Karpas-422 (cell line): ENCODE measurements at regions not wholly inside any gene's neighbourhood (a gene's known extent, or its start where the extent isn't known, plus 50 kb on each side); places are given as distances from the start of the nearest gene placed in this dataset.
"Not testable (repeated sequence)": the region's sequence is repeated elsewhere in the genome, so short reads cannot be mapped to it uniquely, and the experiment has no call there.

Source experiments
- DNase-seq: peaks from one replicate; pipeline ENCODE4 v3.0.0-alpha.2; 2015
- H2AFZ ChIP-seq: fragments of 200-600 bp; sonication (generic); 2 replicates; pipeline ENCODE4 v1.6.1; 2014; ENCODE audit warnings: antibody characterized with exemption, low read length, mixed read lengths
- H3K27ac ChIP-seq: fragments of 200-600 bp; sonication (generic); 2 replicates; pipeline ENCODE4 v1.5.1; 2014; ENCODE audit warnings: mild to moderate bottlenecking, low read length, moderate library complexity
- H3K27me3 ChIP-seq: fragments of 200-600 bp; sonication (generic); 2 replicates; pipeline ENCODE4 v1.6.1; 2014; ENCODE audit warnings: low read length, mixed read lengths
- H3K36me3 ChIP-seq: fragments of 200-600 bp; sonication (generic); 2 replicates; pipeline ENCODE4 v1.6.1; 2014; ENCODE audit warnings: low read length, mixed read lengths; ENCODE audit not compliant: insufficient read depth
- H3K4me1 ChIP-seq: fragments of 200-600 bp; sonication (generic); 2 replicates; pipeline ENCODE4 v1.6.1; 2014; ENCODE audit warnings: mild to moderate bottlenecking, low read length, mixed read lengths
- H3K4me2 ChIP-seq: fragments of 200-600 bp; sonication (generic); 2 replicates; pipeline ENCODE4 v1.6.1; 2014; ENCODE audit warnings: low read length, low read depth, mild to moderate bottlenecking; ENCODE audit not compliant: poor library complexity, severe bottlenecking
- H3K4me3 ChIP-seq: fragments of 200-600 bp; sonication (generic); 2 replicates; pipeline ENCODE4 v1.5.1; 2014; ENCODE audit warnings: mild to moderate bottlenecking, antibody characterized with exemption, low read length, mixed read lengths
- H3K79me2 ChIP-seq: fragments of 200-600 bp; sonication (generic); 2 replicates; pipeline ENCODE4 v1.6.1; 2014; ENCODE audit warnings: mild to moderate bottlenecking, low read length, mixed read lengths
- H3K9ac ChIP-seq: fragments of 200-600 bp; sonication (generic); 2 replicates; pipeline ENCODE4 v1.6.0; 2014; ENCODE audit warnings: low read length
- H3K9me2 ChIP-seq: fragments of 200-600 bp; sonication (generic), shearing (Covaris generic); replicated peaks from 2 replicates; pipeline ENCODE4 v1.6.0; 2014; ENCODE audit warnings: mild to moderate bottlenecking, low read length, moderate library complexity; ENCODE audit not compliant: insufficient read depth
- H3K9me3 ChIP-seq: fragments of 300-700, 200-600 bp; sonication (generic); 2 replicates; pipeline ENCODE4 v1.6.1; 2014; ENCODE audit warnings: low read length, mixed read lengths
- H4K20me1 ChIP-seq: fragments of 200-600 bp; sonication (generic); 2 replicates; pipeline ENCODE4 v1.6.1; 2014; ENCODE audit warnings: mild to moderate bottlenecking, antibody characterized with exemption, low read length, low read depth; ENCODE audit not compliant: insufficient read depth

- Histone ChIP-seq H3K4me3 (no peak overlapping the region), H2AFZ (no peak overlapping the region), H3K9me3 (no peaks in the 10 kb centered on the region), H3K4me1 (no peaks in the 10 kb centered on the region), H3K4me2 (no peak overlapping the region), H3K27ac (no peak overlapping the region), H3K27me3 (no peaks in the 10 kb centered on the region), H3K9me2 (no peaks in the 10 kb centered on the region), H4K20me1 (no peaks in the 10 kb centered on the region), H3K9ac (no peak overlapping the region), H3K36me3 (no peaks in the 10 kb centered on the region), H3K79me2 (no peaks in the 10 kb centered on the region)
- DNase-seq = no peak
These were observed 109.0 kb downstream of the ANXA3 start for GRCh38 chr4:78660559-78660958.

- H2AFZ ChIP-seq = no peak overlapping the region
- H3K9me2 ChIP-seq = no peaks in the 10 kb centered on the region
- H4K20me1 ChIP-seq = no peaks in the 10 kb centered on the region
- H3K9ac ChIP-seq = no peak overlapping the region
- no peak for DNase-seq
- H3K4me3 ChIP-seq = no peak overlapping the region
- H3K27ac ChIP-seq = no peak overlapping the region
- H3K4me2 ChIP-seq = no peak overlapping the region
- no peaks in the 10 kb centered on the region for H3K27me3 ChIP-seq
- no peaks in the 10 kb centered on the region for H3K9me3 ChIP-seq
- no peaks in the 10 kb centered on the region for H3K36me3 ChIP-seq
- no peaks in the 10 kb centered on the region for H3K79me2 ChIP-seq
- H3K4me1 ChIP-seq = no peaks in the 10 kb centered on the region
These were observed 109.6 kb downstream of the ANXA3 start for GRCh38 chr4:78661086-78661690.

- H3K4me2 ChIP-seq = no peak overlapping the region
- no peaks in the 10 kb centered on the region for H3K9me2 ChIP-seq
- H3K4me3 ChIP-seq = no peak overlapping the region
- H3K9me3 ChIP-seq = no peaks in the 10 kb centered on the region
- no peak for DNase-seq
- no peak overlapping the region for H3K27ac ChIP-seq
- H3K79me2 ChIP-seq = no peaks in the 10 kb centered on the region
- H3K27me3 ChIP-seq = no peaks in the 10 kb centered on the region
- H2AFZ ChIP-seq = no peak overlapping the region
- no peaks in the 10 kb centered on the region for H3K36me3 ChIP-seq
- H3K4me1 ChIP-seq = no peaks in the 10 kb centered on the region
- H3K9ac ChIP-seq = no peak overlapping the region
- H4K20me1 ChIP-seq = no peaks in the 10 kb centered on the region
These were observed 110.5 kb downstream of the ANXA3 start for GRCh38 chr4:78661921-78662521.

- Histone ChIP-seq H3K9me3 (no peaks in the 10 kb centered on the region), H3K36me3 (no peaks in the 10 kb centered on the region), H3K4me1 (no peaks in the 10 kb centered on the region), H3K4me3 (no peak overlapping the region), H3K9ac (no peak overlapping the region), H3K27me3 (no peaks in the 10 kb centered on the region), H3K27ac (no peak overlapping the region), H2AFZ (no peak overlapping the region), H3K4me2 (no peak overlapping the region), H4K20me1 (no peaks in the 10 kb centered on the region), H3K79me2 (no peaks in the 10 kb centered on the region), H3K9me2 (no peaks in the 10 kb centered on the region)
- no peak for DNase-seq
These were observed 111.1 kb downstream of the ANXA3 start for GRCh38 chr4:78662658-78663057.

GRCh38 chr4:78664296-78664695 is 111.9 kb upstream of the BMP2K start:
- not testable (repeated sequence) for H3K9me3 ChIP-seq, H3K9me2 ChIP-seq, H3K36me3 ChIP-seq, H4K20me1 ChIP-seq, H2AFZ ChIP-seq, H3K9ac ChIP-seq, H3K27ac ChIP-seq, H3K4me3 ChIP-seq, H3K4me2 ChIP-seq, DNase-seq, H3K27me3 ChIP-seq, H3K79me2 ChIP-seq, H3K4me1 ChIP-seq

- H3K9me3 ChIP-seq = no peaks in the 10 kb centered on the region
- H2AFZ ChIP-seq = no peak overlapping the region
- H3K4me1 ChIP-seq = no peaks in the 10 kb centered on the region
These were observed 110.9 kb upstream of the BMP2K start for GRCh38 chr4:78665216-78665770.

GRCh38 chr4:78666830-78667258 is 109.3 kb upstream of the BMP2K start:
- H3K79me2 ChIP-seq = no peaks in the 10 kb centered on the region
- H4K20me1 ChIP-seq = no peaks in the 10 kb centered on the region
- no peak overlapping the region for H3K27ac ChIP-seq
- H3K27me3 ChIP-seq = no peaks in the 10 kb centered on the region
- no peak for DNase-seq
- no peak overlapping the region for H3K9ac ChIP-seq
- H3K4me2 ChIP-seq = no peak overlapping the region
- no peaks in the 10 kb centered on the region for H3K9me3 ChIP-seq
- no peaks in the 10 kb centered on the region for H3K9me2 ChIP-seq
- no peak overlapping the region for H3K4me3 ChIP-seq
- H2AFZ ChIP-seq = no peak overlapping the region
- H3K36me3 ChIP-seq = no peaks in the 10 kb centered on the region
- H3K4me1 ChIP-seq = no peaks in the 10 kb centered on the region

More at GRCh38 chr4:78665216-78665770, 110.9 kb upstream of the BMP2K start:
- Histone ChIP-seq H3K9ac (no peak overlapping the region), H3K9me2 (no peaks in the 10 kb centered on the region), H3K36me3 (no peaks in the 10 kb centered on the region), H3K4me3 (no peak overlapping the region), H4K20me1 (no peaks in the 10 kb centered on the region), H3K27me3 (no peaks in the 10 kb centered on the region), H3K27ac (no peak overlapping the region), H3K79me2 (no peaks in the 10 kb centered on the region), H3K4me2 (no peak overlapping the region)
- no peak for DNase-seq

GRCh38 chr4:78667325-78667724 is 108.8 kb upstream of the BMP2K start:
- Histone ChIP-seq H3K9me3 (no peaks in the 10 kb centered on the region), H4K20me1 (no peaks in the 10 kb centered on the region), H3K4me2 (no peak overlapping the region), H3K27ac (no peak overlapping the region), H2AFZ (no peak overlapping the region), H3K79me2 (no peaks in the 10 kb centered on the region), H3K4me3 (no peak overlapping the region), H3K9me2 (no peaks in the 10 kb centered on the region), H3K36me3 (no peaks in the 10 kb centered on the region), H3K27me3 (no peaks in the 10 kb centered on the region), H3K9ac (no peak overlapping the region), H3K4me1 (no peaks in the 10 kb centered on the region)
- DNase-seq = no peak
